Parathyroid adenoma (tissue), 2 donors: ENCODE measurements at regions not wholly inside any gene's neighbourhood (a gene's known extent, or its start where the extent isn't known, plus 50 kb on each side); places are given as distances from the start of the nearest gene placed in this dataset.

ENCODE experiments used
- H2AFZ ChIP-seq: fragments of 300-600 bp; sonication (generic); one replicate; pipeline ENCODE4 v1.7.0; 2017; ENCODE audit warnings: antibody characterized with exemption, mild to moderate bottlenecking
- H3K27ac ChIP-seq: fragments of 300-600 bp; sonication (generic); one replicate; pipeline ENCODE4 v1.7.0; 2017
- H3K27me3 ChIP-seq: fragments of 300-600 bp; sonication (generic); one replicate; pipeline ENCODE4 v1.7.0; 2017; ENCODE audit warnings: low read length; ENCODE audit not compliant: control insufficient read depth, insufficient read depth
- H3K36me3 ChIP-seq: fragments of 300-600 bp; sonication (generic); one replicate; pipeline ENCODE4 v1.7.0; 2017; ENCODE audit warnings: low read length; ENCODE audit not compliant: control insufficient read depth, insufficient read depth
- H3K4me1 ChIP-seq: fragments of 300-600 bp; sonication (generic); one replicate; pipeline ENCODE4 v1.7.0; 2017; ENCODE audit warnings: control low read depth
- H3K4me2 ChIP-seq: fragments of 300-600 bp; sonication (generic); one replicate; pipeline ENCODE4 v1.7.0; 2017; ENCODE audit warnings: low read length
- H3K4me3 ChIP-seq: fragments of 300-600 bp; sonication (generic); one replicate; pipeline ENCODE4 v1.7.0; 2017; ENCODE audit warnings: low read depth, low read length
- H3K79me2 ChIP-seq: fragments of 300-600 bp; sonication (generic); one replicate; pipeline ENCODE4 v1.7.0; 2017; ENCODE audit warnings: control low read depth
- H3K9ac ChIP-seq: fragments of 300-600 bp; sonication (generic); one replicate; pipeline ENCODE4 v1.7.0; 2017; ENCODE audit warnings: mild to moderate bottlenecking
- H3K9me3 ChIP-seq: fragments of 300-600 bp; sonication (generic); one replicate; pipeline ENCODE4 v1.7.0; 2017; ENCODE audit warnings: low read length; ENCODE audit not compliant: control insufficient read depth
- CTCF ChIP-seq: fragments of 300-600 bp; sonication (generic); IDR thresholded peaks from one replicate; pipeline ENCODE4 v1.7.0; 2017; ENCODE audit warnings: antibody characterized with exemption, mild to moderate bottlenecking
- donor health status: primary hyperparathyroidism.

GRCh38 chr6:144397141-144397540 is 112.0 kb downstream of the UTRN start:
- no peak overlapping the region for H2AFZ ChIP-seq
- H3K9ac ChIP-seq: no peak overlapping the region
- H3K9me3 ChIP-seq: no peaks in the 10 kb centered on the region
- H3K4me1 ChIP-seq: no peaks in the 10 kb centered on the region
- H3K79me2 ChIP-seq: peaks cover 47% of the 10 kb centered on the region
- no peaks in the 10 kb centered on the region for H3K27me3 ChIP-seq
- TF ChIP-seq CTCF: no peak
- H3K4me3 ChIP-seq: no peak overlapping the region
- H3K27ac ChIP-seq: no peak overlapping the region
- H3K4me2 ChIP-seq: no peak overlapping the region
- H3K36me3 ChIP-seq: no peaks in the 10 kb centered on the region

GRCh38 chr6:144400321-144400720 is 115.2 kb downstream of the UTRN start:
- Histone ChIP-seq H3K4me1 (no peaks in the 10 kb centered on the region), H3K36me3 (no peaks in the 10 kb centered on the region), H3K79me2 (peaks cover 54% of the 10 kb centered on the region), H3K27ac (no peak overlapping the region), H3K4me3 (no peak overlapping the region), H2AFZ (no peak overlapping the region), H3K27me3 (no peaks in the 10 kb centered on the region), H3K9me3 (no peaks in the 10 kb centered on the region), H3K4me2 (no peak overlapping the region), H3K9ac (no peak overlapping the region)
- TF ChIP-seq CTCF: no peak

GRCh38 chr6:144401736-144402733 is 116.9 kb downstream of the UTRN start:
- Histone ChIP-seq H3K9me3 (no peaks in the 10 kb centered on the region), H3K4me2 (no peak overlapping the region), H3K9ac (no peak overlapping the region), H3K27ac (no peak overlapping the region), H3K4me3 (no peak overlapping the region), H3K36me3 (no peaks in the 10 kb centered on the region), H2AFZ (no peak overlapping the region), H3K79me2 (peaks cover 47% of the 10 kb centered on the region), H3K4me1 (no peaks in the 10 kb centered on the region), H3K27me3 (no peaks in the 10 kb centered on the region)
- no peak for TF ChIP-seq CTCF

GRCh38 chr6:144402750-144403149 is 117.6 kb downstream of the UTRN start:
- H3K9ac ChIP-seq: no peak overlapping the region
- H3K4me1 ChIP-seq: no peaks in the 10 kb centered on the region
- H3K9me3 ChIP-seq: no peaks in the 10 kb centered on the region

More at GRCh38 chr6:144402750-144403149, 117.6 kb downstream of the UTRN start:
- no peaks in the 10 kb centered on the region for H3K27me3 ChIP-seq
- H3K4me2 ChIP-seq: no peak overlapping the region
- H2AFZ ChIP-seq: no peak overlapping the region
- H3K79me2 ChIP-seq: peaks cover 40% of the 10 kb centered on the region
- no peak for TF ChIP-seq CTCF
- no peak overlapping the region for H3K27ac ChIP-seq
- no peak overlapping the region for H3K4me3 ChIP-seq
- no peaks in the 10 kb centered on the region for H3K36me3 ChIP-seq
